GM12878 (cell line): ENCODE measurements at regions not wholly inside any gene's neighbourhood (a gene's known extent, or its start where the extent isn't known, plus 50 kb on each side); places are given as distances from the start of the nearest gene placed in this dataset.

Experiments
- ATAC-seq: fragments of 200-7000 bp; cut with Tn5 transposase; 3 replicates; pipeline ENCODE4 v1.9.1; 2020; ENCODE audit warnings: mild to moderate bottlenecking, moderate library complexity
- BruUV-seq: library from RNA; stranded (reverse); fragments of 400-500 nt; replicated peaks from 2 replicates; lab custom pipeline; 2021; lab: Mats Ljungman, UMichigan
- CTCF ChIA-PET: fragments of 300-600 bp; sonication (Branson Sonifier 250); formaldehyde crosslinking; extraction: SDS; loops from one replicate; lab custom pipeline; 2021; ENCODE audit warnings: inconsistent platforms; lab: Yijun Ruan, JAX
- POLR2A ChIA-PET: fragments of 350-600 bp; formaldehyde crosslinking; extraction: SDS; loops from one replicate; lab custom pipeline; 2021; ENCODE audit warnings: inconsistent platforms; lab: Charles Lee
- RAD21 ChIA-PET: fragments of 300-600 bp; sonication (Branson Sonifier 250); formaldehyde crosslinking; loops from one replicate; lab custom pipeline; 2023; ENCODE audit warnings: antibody characterized with exemption; ENCODE audit not compliant: unreplicated experiment; lab: Charles Lee
- SMC1A ChIA-PET: fragments of 300-600 bp; sonication (Branson Sonifier 250); formaldehyde crosslinking; loops from one replicate; lab custom pipeline; 2023; ENCODE audit not compliant: unreplicated experiment, uncharacterized antibody; lab: Charles Lee
- DNase-seq: peaks from one replicate; pipeline ENCODE4 v3.0.0-alpha.2; 2011; ENCODE audit warnings: low read depth, low spot score
- FAIRE-seq: peaks from 3 replicates; lab custom pipeline; 2011; peaks lifted over from hg19 to GRCh38; lab: Jason Lieb, UNC
- H2AFZ ChIP-seq: 2 replicates; pipeline ENCODE4 v1.6.0; 2011; ENCODE audit warnings: low read depth, low read length, control low read depth; ENCODE audit not compliant: control insufficient read depth
- H3K27ac ChIP-seq: 2 replicates; pipeline ENCODE4 v1.5.1; 2011; ENCODE audit warnings: control low read depth; ENCODE audit not compliant: control insufficient read depth, insufficient read depth
- H3K27me3 ChIP-seq, 2 experiments: replicated peaks in 1 of 2; 2 replicates each; pipeline versions ENCODE4 v1.6.0 to v1.6.1; 2011; ENCODE audit warnings: low read length in 1 of 2; ENCODE audit not compliant: control insufficient read depth in 2 of 2, insufficient read depth in 2 of 2
- H3K36me3 ChIP-seq, 2 experiments: 2 replicates each; pipeline ENCODE4 v1.5.1; 2011; ENCODE audit warnings: low read length in 1 of 2; ENCODE audit not compliant: control insufficient read depth in 2 of 2, insufficient read depth in 2 of 2
- H3K4me1 ChIP-seq: 2 replicates; pipeline ENCODE4 v1.6.1; 2011; ENCODE audit warnings: mild to moderate bottlenecking, low read length, moderate library complexity, mixed read lengths; ENCODE audit not compliant: control insufficient read depth, insufficient read depth
- H3K4me2 ChIP-seq: 2 replicates; pipeline ENCODE4 v1.6.0; 2011; ENCODE audit warnings: control low read depth; ENCODE audit not compliant: control insufficient read depth, insufficient read depth
- H3K4me3 ChIP-seq: fragments of 200-600 bp; sonication (generic); 2 replicates; pipeline ENCODE4 v1.5.1; 2016
- H3K79me2 ChIP-seq: 2 replicates; pipeline ENCODE4 v1.6.0; 2011; ENCODE audit warnings: low read length; ENCODE audit not compliant: control insufficient read depth, insufficient read depth
- H3K9ac ChIP-seq: 2 replicates; pipeline ENCODE4 v1.8.0; 2011; ENCODE audit warnings: low read length, control low read depth, mixed read lengths; ENCODE audit not compliant: control insufficient read depth, insufficient read depth
- H3K9me3 ChIP-seq: replicated peaks from 3 replicates; pipeline ENCODE4 v1.5.1; 2011; ENCODE audit warnings: mild to moderate bottlenecking, low read length; ENCODE audit not compliant: control insufficient read depth, insufficient read depth
- H4K20me1 ChIP-seq: 2 replicates; pipeline ENCODE4 v1.6.0; 2011; ENCODE audit not compliant: control insufficient read depth, insufficient read depth
- CREB1 ChIP-seq: IDR thresholded peaks from 2 replicates; pipeline ENCODE4 v1.6.1; 2012; ENCODE audit warnings: low read depth, mild to moderate bottlenecking, inconsistent platforms
- CREM ChIP-seq: IDR thresholded peaks from 2 replicates; pipeline ENCODE4 v1.6.1; 2014; ENCODE audit warnings: antibody characterized with exemption, low read depth
- FOS ChIP-seq: IDR thresholded peaks from 3 replicates; pipeline ENCODE4 v1.6.1; 2011; ENCODE audit warnings: borderline replicate concordance; ENCODE audit not compliant: insufficient read length; ENCODE audit errors: extremely low read depth
- IKZF1 ChIP-seq: fragments of 450-650 bp; conservative IDR thresholded peaks from 2 replicates; pipeline ENCODE4 v1.6.1; 2017; ENCODE audit warnings: antibody characterized with exemption, mild to moderate bottlenecking
- KAT2A ChIP-seq: conservative IDR thresholded peaks from 2 replicates; pipeline ENCODE4 v1.6.1; 2011; ENCODE audit warnings: low read depth, low read length; ENCODE audit not compliant: control insufficient read depth
- MAX ChIP-seq: IDR thresholded peaks from 2 replicates; pipeline ENCODE4 v1.6.1; 2012; ENCODE audit warnings: low read depth, low read length, improper control_type of control experiment
- NBN ChIP-seq: fragments of 450-650 bp; IDR thresholded peaks from 2 replicates; pipeline ENCODE4 v1.6.1; 2016
- PAX8 ChIP-seq: fragments of 450-650 bp; IDR thresholded peaks from 2 replicates; pipeline ENCODE4 v1.6.1; 2017; ENCODE audit warnings: mild to moderate bottlenecking, moderate library complexity
- POLR2AphosphoS2 ChIP-seq: IDR thresholded peaks from 2 replicates; pipeline ENCODE4 v1.6.1; 2011; ENCODE audit warnings: low read depth, mild to moderate bottlenecking, low read length, improper control_type of control experiment, moderate library complexity
- POLR2AphosphoS5 ChIP-seq: IDR thresholded peaks from 2 replicates; pipeline ENCODE4 v1.6.1; 2011; ENCODE audit warnings: mild to moderate bottlenecking, low read length, inconsistent platforms
- RAD21 ChIP-seq: IDR thresholded peaks from 2 replicates; pipeline ENCODE4 v1.6.1; 2011; ENCODE audit warnings: mild to moderate bottlenecking, low read depth, low read length, moderate library complexity; ENCODE audit not compliant: insufficient read depth
- SP1 ChIP-seq: IDR thresholded peaks from one replicate; pipeline ENCODE4 v1.6.1; 2011; ENCODE audit warnings: low read depth, low read length
- SREBF2 ChIP-seq: IDR thresholded peaks from 2 replicates; pipeline ENCODE4 v1.6.1; 2012; ENCODE audit warnings: mild to moderate bottlenecking, low read length
- TBL1XR1 ChIP-seq: IDR thresholded peaks from 2 replicates; pipeline ENCODE4 v1.6.1; 2012; ENCODE audit warnings: low read depth, low read length, improper control_type of control experiment
- WRNIP1 ChIP-seq: IDR thresholded peaks from 2 replicates; pipeline ENCODE4 v1.6.1; 2011; ENCODE audit warnings: low read depth, low read length, improper control_type of control experiment, borderline replicate concordance
- WGBS: methylation state at CpG from one replicate; pipeline ENCODE4 v1.1.6; 2016; ENCODE audit warnings: low lambda C conversion rate; ENCODE audit not compliant: insufficient replicate concordance, insufficient coverage; ENCODE audit errors: missing lambda C conversion rate; 5-methylcytosine and 5-hydroxymethylcytosine counted together
- in situ Hi-C: fragments of 300-500 bp; cut with MboI; formaldehyde crosslinking; loops from 9 replicates; pipeline ENCODE4 v1.14.3; 2018; ENCODE audit warnings: mixed read lengths
- intact Hi-C: fragments of 100-400 bp; cut with micrococcal nuclease; formaldehyde crosslinking; loops from one replicate; pipeline ENCODE4 v1.14.2; 2022; ENCODE audit not compliant: unreplicated experiment
- TF ChIP-seq, protein P1 (sequence below): fragments of 450-650 bp; IDR thresholded peaks from 2 replicates; pipeline ENCODE4 v1.6.1; 2014; ENCODE audit warnings: mild to moderate bottlenecking
- TF ChIP-seq, protein P2 (sequence below): IDR thresholded peaks from 2 replicates; pipeline ENCODE4 v1.6.1; 2012; ENCODE audit warnings: low read depth, low read length, improper control_type of control experiment
- TF ChIP-seq, protein P3 (sequence below): fragments of 450-650 bp; IDR thresholded peaks from 2 replicates; pipeline ENCODE4 v1.6.1; 2017; ENCODE audit warnings: borderline replicate concordance

DNA sequence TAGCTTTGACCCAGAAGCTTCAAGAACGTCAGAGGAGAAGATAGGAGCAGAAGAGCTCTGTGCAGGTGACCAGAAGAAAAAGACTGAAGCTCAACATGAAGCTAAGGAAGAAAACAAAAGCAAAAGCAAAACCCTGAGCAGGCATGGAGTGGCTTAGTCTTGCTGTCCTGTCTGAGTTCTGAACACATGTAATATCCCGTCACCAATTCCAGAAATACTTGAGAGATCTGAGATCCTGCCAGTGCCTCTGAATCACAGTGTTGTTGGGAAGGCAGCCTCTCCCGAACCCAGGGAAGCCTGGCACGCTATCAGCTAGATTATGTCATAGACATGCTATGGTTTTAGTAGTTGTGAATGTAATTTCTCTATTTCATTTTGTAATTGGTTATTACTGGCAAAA, 235.7 kb downstream of the ICE1 start:
- H3K9me3 ChIP-seq = no peaks in the 10 kb centered on the region; the same call in 2 of the 3 replicates
- no peaks in the 10 kb centered on the region for H3K36me3 ChIP-seq
- ATAC-seq = peak; percentile 71
- no TSS peak for BruUV-seq
- peak overlapping the region; percentile 32; the same call in 1 of the 2 replicates for H3K4me2 ChIP-seq
- WGBS = 22% methylated on average over 4 of the region's 4 CpGs
- H3K79me2 ChIP-seq = no peaks in the 10 kb centered on the region
- H3K27me3 ChIP-seq = no peaks in the 10 kb centered on the region
- DNase-seq = peak; percentile 3
- H3K4me1 ChIP-seq = no peaks in the 10 kb centered on the region
- H3K4me3 ChIP-seq = no peak overlapping the region
- ChIA-PET CTCF (interaction anchor here (0.7 kb wide), 1 partner anchor 192 kb away, joined by 3 read pairs; no protein-coding TSS in a partner anchor), POLR2A (no interaction called here), SMC1A (interaction anchor here (0.6 to 0.9 kb wide), 3 partner anchors 42 to 344 kb away, joined by 3 to 5 read pairs (median 3); no protein-coding TSS in a partner anchor), RAD21 (no interaction called here)
- intact Hi-C loops (no loop called here), in situ Hi-C loops (no loop called here)
- H3K9ac ChIP-seq = no peak overlapping the region
- no peak overlapping the region for H3K27ac ChIP-seq
- no peak for FAIRE-seq
- TF ChIP-seq SREBF2 = no peak
- TF ChIP-seq MAX = no peak
- no peak for TF ChIP-seq POLR2AphosphoS2
- no peak for TF ChIP-seq KAT2A
- no peak for TF ChIP-seq CREB1
- no peak for TF ChIP-seq RAD21
- TF ChIP-seq WRNIP1 = no peak
- no peak for TF ChIP-seq PAX8
- TF ChIP-seq CREM = no peak
- TF ChIP-seq, protein P1, sequence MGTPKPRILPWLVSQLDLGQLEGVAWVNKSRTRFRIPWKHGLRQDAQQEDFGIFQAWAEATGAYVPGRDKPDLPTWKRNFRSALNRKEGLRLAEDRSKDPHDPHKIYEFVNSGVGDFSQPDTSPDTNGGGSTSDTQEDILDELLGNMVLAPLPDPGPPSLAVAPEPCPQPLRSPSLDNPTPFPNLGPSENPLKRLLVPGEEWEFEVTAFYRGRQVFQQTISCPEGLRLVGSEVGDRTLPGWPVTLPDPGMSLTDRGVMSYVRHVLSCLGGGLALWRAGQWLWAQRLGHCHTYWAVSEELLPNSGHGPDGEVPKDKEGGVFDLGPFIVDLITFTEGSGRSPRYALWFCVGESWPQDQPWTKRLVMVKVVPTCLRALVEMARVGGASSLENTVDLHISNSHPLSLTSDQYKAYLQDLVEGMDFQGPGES = no peak
- TF ChIP-seq, protein P2, sequence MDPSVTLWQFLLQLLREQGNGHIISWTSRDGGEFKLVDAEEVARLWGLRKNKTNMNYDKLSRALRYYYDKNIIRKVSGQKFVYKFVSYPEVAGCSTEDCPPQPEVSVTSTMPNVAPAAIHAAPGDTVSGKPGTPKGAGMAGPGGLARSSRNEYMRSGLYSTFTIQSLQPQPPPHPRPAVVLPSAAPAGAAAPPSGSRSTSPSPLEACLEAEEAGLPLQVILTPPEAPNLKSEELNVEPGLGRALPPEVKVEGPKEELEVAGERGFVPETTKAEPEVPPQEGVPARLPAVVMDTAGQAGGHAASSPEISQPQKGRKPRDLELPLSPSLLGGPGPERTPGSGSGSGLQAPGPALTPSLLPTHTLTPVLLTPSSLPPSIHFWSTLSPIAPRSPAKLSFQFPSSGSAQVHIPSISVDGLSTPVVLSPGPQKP = no peak
- TF ChIP-seq TBL1XR1 = no peak
- no peak for TF ChIP-seq NBN
- TF ChIP-seq, protein P3, sequence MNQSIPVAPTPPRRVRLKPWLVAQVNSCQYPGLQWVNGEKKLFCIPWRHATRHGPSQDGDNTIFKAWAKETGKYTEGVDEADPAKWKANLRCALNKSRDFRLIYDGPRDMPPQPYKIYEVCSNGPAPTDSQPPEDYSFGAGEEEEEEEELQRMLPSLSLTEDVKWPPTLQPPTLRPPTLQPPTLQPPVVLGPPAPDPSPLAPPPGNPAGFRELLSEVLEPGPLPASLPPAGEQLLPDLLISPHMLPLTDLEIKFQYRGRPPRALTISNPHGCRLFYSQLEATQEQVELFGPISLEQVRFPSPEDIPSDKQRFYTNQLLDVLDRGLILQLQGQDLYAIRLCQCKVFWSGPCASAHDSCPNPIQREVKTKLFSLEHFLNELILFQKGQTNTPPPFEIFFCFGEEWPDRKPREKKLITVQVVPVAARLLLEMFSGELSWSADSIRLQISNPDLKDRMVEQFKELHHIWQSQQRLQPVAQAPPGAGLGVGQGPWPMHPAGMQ = no peak
- no peak for TF ChIP-seq POLR2AphosphoS5
- no peak for TF ChIP-seq SP1
- TF ChIP-seq IKZF1 = no peak
- TF ChIP-seq FOS = no peak
- H2AFZ ChIP-seq = peak overlapping the region; percentile 60
- H4K20me1 ChIP-seq = no peaks in the 10 kb centered on the region
